Ovary (tissue), 7 donors: ENCODE measurements at regions not wholly inside any gene's neighbourhood (a gene's known extent, or its start where the extent isn't known, plus 50 kb on each side); places are given as distances from the start of the nearest gene placed in this dataset.

Experiments
- DNase-seq, 5 donors: peaks; one replicate each; pipeline ENCODE4 v3.0.0-alpha.2; 2019 to 2020
- H3K27ac ChIP-seq, 2 donors: fragments of 200-600 bp; one replicate each; pipeline versions ENCODE4 v1.5.1 to v1.8.0; 2019 to 2022
- H3K27me3 ChIP-seq: fragments of 200-600 bp; one replicate; pipeline ENCODE4 v1.8.0; 2022
- H3K36me3 ChIP-seq: fragments of 200-600 bp; sonication (generic); one replicate; pipeline ENCODE4 v1.5.1; 2019
- H3K4me1 ChIP-seq: one replicate; pipeline ENCODE4 v1.8.1; 2013; ENCODE audit warnings: mild to moderate bottlenecking, moderate library complexity; ENCODE audit not compliant: insufficient read depth
- H3K4me3 ChIP-seq: fragments of 200-600 bp; sonication (generic); one replicate; pipeline ENCODE4 v1.5.1; 2017
- H3K9me3 ChIP-seq, 2 donors: fragments of 200-600 bp in 1 of 2; sonication (generic) in 1 of 2; one replicate each; pipeline versions ENCODE4 v1.5.1 to v1.8.1; 2013 to 2019; ENCODE audit warnings: mild to moderate bottlenecking in 1 of 2, moderate library complexity in 1 of 2
- CTCF ChIP-seq, 3 donors: fragments of 450-650 bp in 2 of 3; fragments of 200-600 bp in 1 of 3; IDR thresholded peaks; one replicate each; pipeline versions ENCODE4 v1.5.1 to v1.8.0; 2016 to 2022; ENCODE audit warnings: antibody characterized with exemption in 3 of 3, mild to moderate bottlenecking in 1 of 3
- EP300 ChIP-seq: sonication (generic); formaldehyde crosslinking; IDR thresholded peaks from one replicate; pipeline ENCODE4 v1.6.1; 2017; ENCODE audit warnings: antibody characterized with exemption
- POLR2A ChIP-seq: fragments of 450-650 bp; IDR thresholded peaks from one replicate; pipeline ENCODE4 v1.6.1; 2017; ENCODE audit warnings: antibody characterized with exemption, mild to moderate bottlenecking, moderate library complexity
- WGBS, 3 donors: extraction: QIAGEN DNeasy Blood & Tissue Kit in 1 of 3; methylation state at CpG; one replicate each; pipeline versions ENCODE4 v1.1.5 to v1.1.7; 2013 to 2017; 5-methylcytosine and 5-hydroxymethylcytosine counted together
- intact Hi-C, 4 donors: fragments of 100-400 bp; cut with DNase I; formaldehyde crosslinking; loops; one replicate each; pipeline versions ENCODE4 v1.11.0 to v1.15.1; 2022 to 2023
- donor health status: DM: no; HTN: no; CAD: no; lungs with moderate emphysema.
- donor health status: DM: no; HTN: no; CAD: no.
- donor health status: Bipolar disorder and iron deficiency.
- donor health status: DM: no; HTN: no; CAD: no.
- donor health status: DM: yes; HTN: yes; CAD: no.

GRCh38 chr4:41379230-41379629 is 122.5 kb downstream of the UCHL1 start:
- Histone ChIP-seq H3K27me3 (no peaks in the 10 kb centered on the region), H3K9me3 (no peaks in the 10 kb centered on the region), H3K27ac (no peak overlapping the region), H3K4me1 (no peaks in the 10 kb centered on the region), H3K36me3 (no peaks in the 10 kb centered on the region), H3K4me3 (no peak overlapping the region)
- WGBS, 3 donors = 95 to 98% (median 98%) methylated on average over 1 of the region's 1 CpG
- TF ChIP-seq POLR2A (no peak), EP300 (no peak), CTCF (IDR thresholded peaks at IDR 0.05) (no peak)
- intact Hi-C loops = no loop called here
- no peak for DNase-seq

GRCh38 chr4:41380511-41381157 is 123.9 kb downstream of the UCHL1 start:
- Histone ChIP-seq H3K27me3 (no peaks in the 10 kb centered on the region), H3K4me3 (no peak overlapping the region), H3K4me1 (no peaks in the 10 kb centered on the region), H3K27ac (no peak overlapping the region), H3K9me3 (no peaks in the 10 kb centered on the region), H3K36me3 (no peaks in the 10 kb centered on the region)
- intact Hi-C loops = no loop called here
- TF ChIP-seq EP300 (no peak), CTCF (IDR thresholded peaks at IDR 0.05) (no peak), POLR2A (no peak)
- WGBS, 3 donors = 81 to 87% (median 85%) methylated on average over 1 of the region's 1 CpG
- DNase-seq = no peak

- H3K4me3 ChIP-seq = no peak overlapping the region
- H3K9me3 ChIP-seq = no peaks in the 10 kb centered on the region
- TF ChIP-seq CTCF (IDR thresholded peaks at IDR 0.05) (no peak), POLR2A (no peak), EP300 (no peak)
- H3K36me3 ChIP-seq = no peaks in the 10 kb centered on the region
- no peak overlapping the region for H3K27ac ChIP-seq
- WGBS, 3 donors = 33 to 41% (median 39%) methylated on average over 3 of the region's 3 CpGs
- no peaks in the 10 kb centered on the region for H3K4me1 ChIP-seq
- DNase-seq = no peak
- H3K27me3 ChIP-seq = no peaks in the 10 kb centered on the region
- intact Hi-C loops = no loop called here
Measured at GRCh38 chr4:41381384-41381783, 124.7 kb downstream of the UCHL1 start.

GRCh38 chr4:41384992-41385391 is 128.3 kb downstream of the UCHL1 start:
- no peaks in the 10 kb centered on the region for H3K36me3 ChIP-seq
- no peak overlapping the region for H3K4me3 ChIP-seq
- WGBS, 3 donors = 10 to 36% (median 19%) methylated on average over 1 of the region's 1 CpG
- no peak for TF ChIP-seq EP300
- no peak for TF ChIP-seq CTCF (IDR thresholded peaks at IDR 0.05)
- TF ChIP-seq POLR2A = no peak
- no peaks in the 10 kb centered on the region for H3K4me1 ChIP-seq
- peak; percentile 60 to 80 (median 64) for DNase-seq
- no peaks in the 10 kb centered on the region for H3K9me3 ChIP-seq
- H3K27me3 ChIP-seq = no peaks in the 10 kb centered on the region
- intact Hi-C loops = no loop called here
- no peak overlapping the region for H3K27ac ChIP-seq
